ENCODE measurements at regions not wholly inside any gene's neighbourhood (a gene's known extent, or its start where the extent isn't known, plus 50 kb on each side); places are given as distances from the start of the nearest gene placed in this dataset.

DNA sequence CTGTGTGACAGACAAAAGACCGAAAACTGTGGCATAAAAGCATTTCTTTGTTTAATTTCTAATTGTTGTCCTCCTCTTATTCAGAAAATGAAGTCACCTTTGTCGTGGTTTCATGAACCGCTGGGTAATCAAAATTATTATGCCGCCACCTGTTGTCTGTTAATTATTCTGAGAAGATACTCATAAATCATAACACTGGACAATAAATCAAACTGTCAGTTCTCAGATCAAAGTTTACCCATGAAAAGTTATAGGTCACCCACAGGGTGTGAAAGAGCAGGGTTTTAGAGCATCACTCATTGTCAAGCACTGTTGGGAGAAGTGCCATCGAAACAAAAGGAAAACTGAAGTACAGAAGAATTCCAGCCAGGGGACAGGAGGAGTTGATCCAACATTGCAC lies 474.3 kb downstream of the NR2F2 start:
- TF ChIP-seq ZNF274 (IDR thresholded peaks at IDR 0.05; ENCODE audit: low read depth, low read length) (no peak), YY1 (IDR thresholded peaks at IDR 0.05; ENCODE audit: insufficient read depth, insufficient read length) (no peak), SUZ12 (IDR thresholded peaks at IDR 0.05; ENCODE audit: extremely low read depth, insufficient read depth, insufficient read length) (no peak)
